HG03442 (cell line): ENCODE measurements at regions not wholly inside any gene's neighbourhood (a gene's known extent, or its start where the extent isn't known, plus 50 kb on each side); places are given as distances from the start of the nearest gene placed in this dataset.
"Not testable (repeated sequence)": the region's sequence is repeated elsewhere in the genome, so short reads cannot be mapped to it uniquely, and the experiment has no call there.

Experiments
- ATAC-seq: cut with Tn5 transposase; IDR thresholded peaks from one replicate; pipeline ENCODE4 v1.9.1; 2021; ENCODE audit warnings: mild to moderate bottlenecking, moderate library complexity; ENCODE audit not compliant: unreplicated experiment

GRCh38 chr6:112636650-112637262 lies 289.6 kb downstream of the RFPL4B start:
- ATAC-seq = no peak

- no peak for ATAC-seq
Observed at GRCh38 chr6:112639391-112639831, 292.3 kb downstream of the RFPL4B start.

GRCh38 chr6:112640891-112641290 lies 293.8 kb downstream of the RFPL4B start:
- ATAC-seq = no peak

GRCh38 chr6:112649853-112650252 lies 302.7 kb downstream of the RFPL4B start:
- no peak for ATAC-seq

- no peak for ATAC-seq
Observed at GRCh38 chr6:112651239-112651638, 304.1 kb downstream of the RFPL4B start.

GRCh38 chr6:112659912-112660311 lies 312.8 kb downstream of the RFPL4B start:
- no peak for ATAC-seq

- no peak for ATAC-seq
Observed at GRCh38 chr6:112660626-112661025, 313.5 kb downstream of the RFPL4B start.

GRCh38 chr6:112663698-112664097 lies 316.6 kb downstream of the RFPL4B start:
- ATAC-seq = no peak

GRCh38 chr6:112665114-112665513 lies 318.0 kb downstream of the RFPL4B start:
- no peak for ATAC-seq

- no peak for ATAC-seq
Observed at GRCh38 chr6:112665815-112666214, 318.7 kb downstream of the RFPL4B start.

- no peak for ATAC-seq
Observed at GRCh38 chr6:112667427-112667826, 320.3 kb downstream of the RFPL4B start.

- ATAC-seq = no peak
Observed at GRCh38 chr6:112680091-112680490, 333.0 kb downstream of the RFPL4B start.

GRCh38 chr6:112682071-112682470 lies 334.9 kb downstream of the RFPL4B start:
- no peak for ATAC-seq

GRCh38 chr6:112683106-112683505 lies 336.0 kb downstream of the RFPL4B start:
- ATAC-seq = no peak

- ATAC-seq = no peak
Observed at GRCh38 chr6:112683926-112684325, 336.8 kb downstream of the RFPL4B start.

- not testable (repeated sequence) for ATAC-seq
Observed at GRCh38 chr6:112685521-112686220, 338.5 kb downstream of the RFPL4B start.

GRCh38 chr6:112688487-112689165 lies 341.5 kb downstream of the RFPL4B start:
- not testable (repeated sequence) for ATAC-seq

- ATAC-seq = not testable (repeated sequence)
Observed at GRCh38 chr6:112689183-112689858, 342.2 kb downstream of the RFPL4B start.

- no peak for ATAC-seq
Observed at GRCh38 chr6:112690497-112691202, 343.5 kb downstream of the RFPL4B start.

- no peak for ATAC-seq
Observed at GRCh38 chr6:112691289-112691688, 344.2 kb downstream of the RFPL4B start.

- no peak for ATAC-seq
Observed at GRCh38 chr6:112695001-112695400, 347.9 kb downstream of the RFPL4B start.
